GM21381 (cell line): ENCODE measurements at regions not wholly inside any gene's neighbourhood (a gene's known extent, or its start where the extent isn't known, plus 50 kb on each side); places are given as distances from the start of the nearest gene placed in this dataset.
"Not testable (repeated sequence)": the region's sequence is repeated elsewhere in the genome, so short reads cannot be mapped to it uniquely, and the experiment has no call there.

Experiments used
- ATAC-seq: cut with Tn5 transposase; IDR thresholded peaks from one replicate; pipeline ENCODE4 v1.9.1; 2021; ENCODE audit warnings: mild to moderate bottlenecking, moderate library complexity; ENCODE audit not compliant: unreplicated experiment

GRCh38 chr9:29241320-29241719 lies 1668.0 kb upstream of the C9orf72 start:
- no peak for ATAC-seq

GRCh38 chr9:29245351-29245750 lies 1672.1 kb upstream of the C9orf72 start:
- no peak for ATAC-seq

- ATAC-seq, result not testable (repeated sequence)
Measured at GRCh38 chr9:29270400-29270799, 1697.1 kb upstream of the C9orf72 start.

GRCh38 chr9:29282121-29282520 lies 1708.8 kb upstream of the C9orf72 start:
- ATAC-seq, result no peak

GRCh38 chr9:29285818-29286217 lies 1712.5 kb upstream of the C9orf72 start:
- ATAC-seq, result no peak

GRCh38 chr9:29289365-29289764 lies 1716.1 kb upstream of the C9orf72 start:
- no peak for ATAC-seq

- no peak for ATAC-seq
Measured at GRCh38 chr9:29290516-29290915, 1717.2 kb upstream of the C9orf72 start.

GRCh38 chr9:29297592-29297991 lies 1724.3 kb upstream of the C9orf72 start:
- ATAC-seq, result no peak

- no peak for ATAC-seq
Measured at GRCh38 chr9:29311221-29311620, 1737.9 kb upstream of the C9orf72 start.

GRCh38 chr9:29312327-29312726 lies 1739.0 kb upstream of the C9orf72 start:
- ATAC-seq, result no peak

GRCh38 chr9:29319736-29320513 lies 1746.6 kb upstream of the C9orf72 start:
- no peak for ATAC-seq

- ATAC-seq, result no peak
Measured at GRCh38 chr9:29322240-29322639, 1749.0 kb upstream of the C9orf72 start.

- no peak for ATAC-seq
Measured at GRCh38 chr9:29325894-29326293, 1752.6 kb upstream of the C9orf72 start.

GRCh38 chr9:29332789-29333188 lies 1759.5 kb upstream of the C9orf72 start:
- ATAC-seq, result no peak

- no peak for ATAC-seq
Measured at GRCh38 chr9:29336281-29336680, 1763.0 kb upstream of the C9orf72 start.

GRCh38 chr9:29339387-29339786 lies 1766.1 kb upstream of the C9orf72 start:
- ATAC-seq, result no peak

- ATAC-seq, result no peak
Measured at GRCh38 chr9:29348999-29349398, 1775.7 kb upstream of the C9orf72 start.

- no peak for ATAC-seq
Measured at GRCh38 chr9:29389421-29389820, 1816.1 kb upstream of the C9orf72 start.

GRCh38 chr9:29390859-29391258 lies 1817.6 kb upstream of the C9orf72 start:
- ATAC-seq, result no peak

GRCh38 chr9:29393064-29393463 lies 1819.8 kb upstream of the C9orf72 start:
- no peak for ATAC-seq

GRCh38 chr9:29394855-29395254 lies 1821.6 kb upstream of the C9orf72 start:
- ATAC-seq, result no peak

GRCh38 chr9:29397148-29397547 lies 1823.9 kb upstream of the C9orf72 start:
- ATAC-seq, result no peak

GRCh38 chr9:29416204-29416603 lies 1842.9 kb upstream of the C9orf72 start:
- ATAC-seq, result no peak
